KMS-11 (cell line): ENCODE measurements at regions not wholly inside any gene's neighbourhood (a gene's known extent, or its start where the extent isn't known, plus 50 kb on each side); places are given as distances from the start of the nearest gene placed in this dataset.

ENCODE experiments used
- H2AFZ ChIP-seq: fragments of 200-600 bp; sonication (generic); 2 replicates; pipeline ENCODE4 v1.6.1; 2016; ENCODE audit warnings: antibody characterized with exemption, mixed run types, low read depth
- H3K27ac ChIP-seq: fragments of 200-600 bp; sonication (generic); 2 replicates; pipeline ENCODE4 v1.6.1; 2016; ENCODE audit warnings: mild to moderate bottlenecking, mixed run types
- H3K27me3 ChIP-seq: fragments of 200-600 bp; sonication (generic); 2 replicates; pipeline ENCODE4 v1.6.1; 2017; ENCODE audit warnings: mild to moderate bottlenecking, low read depth, mixed run types, moderate library complexity; ENCODE audit not compliant: insufficient read depth
- H3K36me3 ChIP-seq: fragments of 200-600 bp; sonication (generic); 2 replicates; pipeline ENCODE4 v1.6.1; 2017; ENCODE audit warnings: mild to moderate bottlenecking, mixed run types; ENCODE audit not compliant: insufficient read depth
- H3K4me1 ChIP-seq: fragments of 200-600 bp; sonication (generic); 2 replicates; pipeline ENCODE4 v1.6.1; 2016; ENCODE audit warnings: mild to moderate bottlenecking, low read depth, mixed run types; ENCODE audit not compliant: poor library complexity, severe bottlenecking
- H3K4me2 ChIP-seq: fragments of 200-600 bp; sonication (generic); 2 replicates; pipeline ENCODE4 v1.7.0; 2016; ENCODE audit warnings: mild to moderate bottlenecking, mixed run types
- H3K4me3 ChIP-seq: fragments of 200-600 bp; sonication (generic); IDR thresholded peaks from 2 replicates; pipeline ENCODE4 v1.6.1; 2017; ENCODE audit warnings: low read depth, low read length, mixed read lengths; ENCODE audit not compliant: insufficient read depth
- H3K79me2 ChIP-seq: fragments of 200-600 bp; sonication (generic); 2 replicates; pipeline ENCODE4 v1.6.1; 2016; ENCODE audit warnings: low read depth, mixed run types; ENCODE audit not compliant: insufficient read depth
- H3K9ac ChIP-seq: fragments of 200-600 bp; sonication (generic); 2 replicates; pipeline ENCODE4 v1.6.1; 2016; ENCODE audit warnings: mild to moderate bottlenecking, mixed run types
- H4K20me1 ChIP-seq: fragments of 200-600 bp; sonication (generic); 2 replicates; pipeline ENCODE4 v1.6.1; 2016; ENCODE audit warnings: mild to moderate bottlenecking, mixed run types; ENCODE audit not compliant: insufficient read depth
- TF ChIP-seq, protein P1 (sequence below): fragments of 200-600 bp; sonication (generic); conservative IDR thresholded peaks from 2 replicates; pipeline ENCODE4 v1.6.1; 2017; ENCODE audit warnings: low read depth, mild to moderate bottlenecking, antibody characterized with exemption, low read length, moderate library complexity, mixed read lengths

DNA sequence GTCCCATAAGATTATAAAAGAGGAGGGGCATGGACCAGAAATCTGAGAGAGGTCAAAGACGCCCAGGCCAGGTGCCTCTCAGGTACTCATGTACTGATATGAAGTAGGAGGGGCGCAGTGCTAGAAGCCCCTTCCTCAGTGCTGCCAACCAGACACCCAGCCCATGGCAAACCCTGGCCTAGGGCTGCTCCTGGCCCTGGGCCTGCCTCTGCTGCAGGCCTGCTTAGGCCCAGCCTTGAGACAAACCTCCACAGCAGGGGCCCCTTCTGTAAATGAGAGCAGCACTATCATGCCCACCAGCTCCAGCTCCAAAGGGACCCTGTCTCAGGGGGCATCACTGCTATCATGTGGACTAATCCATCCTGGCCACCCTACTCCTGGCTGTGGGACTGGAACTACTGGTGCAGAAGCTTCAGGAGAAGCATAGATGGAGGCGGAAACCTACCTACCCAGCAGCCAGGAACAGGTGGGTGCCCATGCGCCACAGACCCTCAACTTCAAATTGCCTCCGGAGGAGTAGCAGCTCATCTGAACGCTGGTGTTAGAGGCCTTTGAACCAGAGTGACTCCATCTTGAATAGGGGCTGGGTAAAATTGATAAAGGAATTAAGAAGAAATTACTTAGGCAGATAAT is 72.4 kb upstream of the LGSN start:
- Histone ChIP-seq H3K4me2 (no peak overlapping the region), H3K9ac (no peak overlapping the region), H3K4me1 (no peaks in the 10 kb centered on the region), H3K27me3 (no peaks in the 10 kb centered on the region), H3K4me3 (no peak overlapping the region), H2AFZ (no peak overlapping the region), H3K36me3 (no peaks in the 10 kb centered on the region), H3K27ac (no peak overlapping the region), H3K79me2 (no peaks in the 10 kb centered on the region), H4K20me1 (no peaks in the 10 kb centered on the region)
- TF ChIP-seq, protein P1, sequence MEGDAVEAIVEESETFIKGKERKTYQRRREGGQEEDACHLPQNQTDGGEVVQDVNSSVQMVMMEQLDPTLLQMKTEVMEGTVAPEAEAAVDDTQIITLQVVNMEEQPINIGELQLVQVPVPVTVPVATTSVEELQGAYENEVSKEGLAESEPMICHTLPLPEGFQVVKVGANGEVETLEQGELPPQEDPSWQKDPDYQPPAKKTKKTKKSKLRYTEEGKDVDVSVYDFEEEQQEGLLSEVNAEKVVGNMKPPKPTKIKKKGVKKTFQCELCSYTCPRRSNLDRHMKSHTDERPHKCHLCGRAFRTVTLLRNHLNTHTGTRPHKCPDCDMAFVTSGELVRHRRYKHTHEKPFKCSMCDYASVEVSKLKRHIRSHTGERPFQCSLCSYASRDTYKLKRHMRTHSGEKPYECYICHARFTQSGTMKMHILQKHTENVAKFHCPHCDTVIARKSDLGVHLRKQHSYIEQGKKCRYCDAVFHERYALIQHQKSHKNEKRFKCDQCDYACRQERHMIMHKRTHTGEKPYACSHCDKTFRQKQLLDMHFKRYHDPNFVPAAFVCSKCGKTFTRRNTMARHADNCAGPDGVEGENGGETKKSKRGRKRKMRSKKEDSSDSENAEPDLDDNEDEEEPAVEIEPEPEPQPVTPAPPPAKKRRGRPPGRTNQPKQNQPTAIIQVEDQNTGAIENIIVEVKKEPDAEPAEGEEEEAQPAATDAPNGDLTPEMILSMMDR: no peak

DNA sequence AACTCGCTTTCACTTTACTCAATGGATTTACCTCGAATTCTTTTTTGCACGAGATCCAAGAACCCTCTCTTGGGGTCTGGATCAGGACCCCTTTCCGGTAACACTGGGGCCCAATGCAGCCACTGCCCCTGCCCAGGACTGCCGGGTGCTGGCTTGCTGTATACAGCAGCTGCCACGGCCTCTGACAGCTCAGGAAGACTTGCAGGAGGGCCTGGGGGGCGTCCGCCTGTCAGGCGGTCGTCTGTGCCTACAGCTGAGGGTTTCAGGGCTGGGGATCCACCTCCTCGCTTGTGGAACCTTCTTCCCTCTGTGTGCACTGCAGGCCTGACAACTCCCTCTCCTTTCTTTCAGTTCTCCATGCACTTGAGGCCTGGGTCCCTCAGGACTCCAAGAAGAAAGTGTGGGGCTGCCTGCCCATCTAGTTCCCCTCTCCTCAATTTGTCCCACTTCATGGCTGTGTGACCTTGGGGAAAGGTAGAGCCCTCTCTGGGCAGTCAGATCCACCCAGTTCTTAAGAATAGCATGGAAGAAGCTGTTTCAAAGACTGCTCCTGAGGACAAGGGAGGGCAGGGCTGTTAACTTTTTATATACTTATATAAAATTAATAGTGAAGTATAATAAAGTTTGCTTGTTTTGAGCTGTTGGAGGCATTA is 75.0 kb upstream of the LGSN start:
- Histone ChIP-seq H3K79me2 (no peaks in the 10 kb centered on the region), H3K4me3 (no peak overlapping the region), H3K27ac (no peak overlapping the region)

DNA sequence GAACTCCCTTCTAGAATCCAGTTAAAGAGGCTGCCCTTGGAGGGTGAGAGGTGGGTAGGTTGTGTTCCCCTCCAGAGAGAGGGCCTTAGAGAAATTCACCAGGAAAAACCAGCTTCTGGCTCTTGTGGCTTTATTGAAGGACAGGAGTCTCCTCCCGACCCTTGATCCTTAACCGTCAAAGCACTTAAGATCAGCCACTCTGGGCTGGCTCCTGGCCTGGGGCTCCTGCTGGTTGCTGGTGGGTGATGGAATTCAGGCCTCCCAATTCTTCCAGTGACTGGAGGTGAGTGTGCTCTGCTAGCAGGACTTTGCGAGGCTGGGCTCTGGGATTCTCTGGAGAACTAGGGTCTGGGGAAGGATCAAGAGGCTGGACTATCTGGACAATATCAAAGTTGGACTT is 75.6 kb upstream of the LGSN start:
- Histone ChIP-seq H3K4me2 (no peak overlapping the region), H4K20me1 (no peaks in the 10 kb centered on the region), H3K9ac (no peak overlapping the region), H3K27ac (no peak overlapping the region), H3K4me1 (no peaks in the 10 kb centered on the region), H3K79me2 (no peaks in the 10 kb centered on the region), H3K27me3 (no peaks in the 10 kb centered on the region), H2AFZ (no peak overlapping the region), H3K36me3 (no peaks in the 10 kb centered on the region), H3K4me3 (no peak overlapping the region)
- TF ChIP-seq, protein P1: no peak

More for the DNA sequence above, 75.0 kb upstream of the LGSN start:
- TF ChIP-seq, protein P1: no peak
- Histone ChIP-seq H4K20me1 (no peaks in the 10 kb centered on the region), H3K4me2 (no peak overlapping the region), H2AFZ (no peak overlapping the region), H3K4me1 (no peaks in the 10 kb centered on the region), H3K9ac (no peak overlapping the region), H3K27me3 (no peaks in the 10 kb centered on the region), H3K36me3 (no peaks in the 10 kb centered on the region)

DNA sequence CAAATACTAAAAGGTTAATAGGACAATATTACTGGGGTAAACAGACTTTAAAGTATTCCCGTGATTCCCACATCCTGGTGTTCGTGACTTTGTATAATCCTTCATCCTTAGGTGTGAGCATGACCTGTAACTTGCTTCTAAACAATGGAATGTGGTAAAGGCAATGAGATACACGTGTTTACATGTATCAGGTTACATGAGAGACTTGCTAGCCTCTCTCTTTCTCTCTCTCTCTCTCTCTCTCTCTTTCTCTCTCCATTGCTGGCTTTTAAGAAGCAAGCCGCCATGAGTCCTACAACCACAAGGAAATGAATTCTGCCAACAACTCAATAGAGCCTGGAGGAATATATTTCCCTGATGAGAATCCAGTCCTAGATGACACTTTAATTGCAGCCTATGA is 83.9 kb upstream of the LGSN start:
- Histone ChIP-seq H4K20me1 (no peaks in the 10 kb centered on the region), H3K27ac (no peak overlapping the region), H3K4me3 (no peak overlapping the region), H3K4me2 (no peak overlapping the region), H3K27me3 (no peaks in the 10 kb centered on the region), H3K79me2 (no peaks in the 10 kb centered on the region), H3K36me3 (no peaks in the 10 kb centered on the region), H2AFZ (no peak overlapping the region), H3K4me1 (no peaks in the 10 kb centered on the region), H3K9ac (no peak overlapping the region)
- TF ChIP-seq, protein P1: no peak
